HL-60 (cell line): ENCODE measurements at regions not wholly inside any gene's neighbourhood (a gene's known extent, or its start where the extent isn't known, plus 50 kb on each side); places are given as distances from the start of the nearest gene placed in this dataset.
"Not testable (repeated sequence)": the region's sequence is repeated elsewhere in the genome, so short reads cannot be mapped to it uniquely, and the experiment has no call there.

Experiments
- DNase-seq, 2 experiments: peaks; one replicate each; pipeline ENCODE4 v3.0.0-alpha.2; 2010 to 2020; ENCODE audit warnings: low read depth in 1 of 2, low spot score in 1 of 2
- H3K27ac ChIP-seq: fragments of 250-450 bp; sonication (Bioruptor Pico); replicated peaks from 2 replicates; pipeline ENCODE4 v1.5.1; 2020; ENCODE audit warnings: mild to moderate bottlenecking, moderate library complexity
- H3K27me3 ChIP-seq: fragments of 250-450 bp; sonication (Bioruptor Pico); 2 replicates; pipeline ENCODE4 v1.5.1; 2021; ENCODE audit warnings: mild to moderate bottlenecking, moderate library complexity; ENCODE audit not compliant: insufficient read depth, poor library complexity, severe bottlenecking
- H3K4me3 ChIP-seq: replicated peaks from 2 replicates; pipeline ENCODE4 v1.5.1; 2011; ENCODE audit warnings: mild to moderate bottlenecking, control low read depth, low read length; ENCODE audit not compliant: insufficient read depth
- GABPA ChIP-seq: IDR thresholded peaks from 2 replicates; pipeline ENCODE4 v1.6.1; 2012; ENCODE audit warnings: low read depth
- POLR2AphosphoS5 ChIP-seq: IDR thresholded peaks from 2 replicates; pipeline ENCODE4 v1.6.1; 2012; ENCODE audit warnings: low read depth
- SPI1 ChIP-seq: IDR thresholded peaks from 2 replicates; pipeline ENCODE4 v1.6.1; 2012; ENCODE audit warnings: low read depth, mild to moderate bottlenecking, borderline replicate concordance
- TF ChIP-seq, protein P1 (sequence below): IDR thresholded peaks from one replicate; pipeline ENCODE4 v1.5.1; 2011; ENCODE audit warnings: low read length, control low read depth, inconsistent platforms; ENCODE audit not compliant: insufficient read depth
- TF ChIP-seq, protein P2 (sequence below): IDR thresholded peaks from 2 replicates; pipeline ENCODE4 v1.6.1; 2012; ENCODE audit warnings: low read depth; ENCODE audit not compliant: insufficient replicate concordance

DNA sequence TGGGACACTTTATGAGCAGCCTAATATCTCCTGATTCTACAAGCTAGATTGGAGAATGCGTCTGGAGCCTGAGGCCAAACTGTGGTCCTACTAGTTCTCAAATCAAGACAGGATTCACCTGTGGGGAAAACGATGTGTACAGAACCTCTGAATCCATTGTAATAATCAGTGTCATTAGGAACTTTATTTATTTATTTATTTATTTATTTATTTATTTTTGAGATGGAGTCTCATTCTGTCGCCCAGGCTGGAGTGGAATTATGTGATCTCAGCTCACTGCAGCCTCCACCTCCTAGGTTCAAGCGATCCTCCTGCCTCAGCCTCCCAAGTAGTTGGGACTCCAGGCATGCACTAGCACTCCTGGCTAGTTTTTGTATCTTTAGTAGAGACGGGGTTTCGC lies 52.6 kb upstream of the KIF26B start:
- not testable (repeated sequence) for DNase-seq, H3K4me3 ChIP-seq, H3K27ac ChIP-seq, H3K27me3 ChIP-seq

DNA sequence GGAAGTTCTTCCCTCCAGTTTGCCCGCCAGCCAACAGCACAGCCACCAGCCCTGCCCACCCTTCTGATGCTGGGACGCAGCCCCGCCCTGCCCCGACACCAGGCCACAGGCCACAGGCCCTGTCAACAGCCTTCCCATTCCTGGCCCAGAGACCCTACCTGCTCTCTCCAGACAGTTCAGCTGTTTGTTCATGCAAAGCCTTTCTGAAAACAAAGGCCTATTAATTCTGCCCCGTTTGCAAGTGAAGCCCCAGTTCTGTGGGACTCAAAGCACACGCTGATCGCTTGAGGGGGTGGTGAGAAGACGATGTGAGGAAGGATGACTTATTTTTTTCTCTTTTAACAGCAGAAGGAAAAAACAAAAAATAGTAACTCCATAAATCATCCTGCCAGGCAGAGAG lies 55.4 kb upstream of the KIF26B start:
- H3K4me3 ChIP-seq, result no peak overlapping the region
- no peak for DNase-seq
- H3K27me3 ChIP-seq, result no peaks in the 10 kb centered on the region
- H3K27ac ChIP-seq, result no peak overlapping the region
- TF ChIP-seq GABPA, result no peak
- TF ChIP-seq, protein P1, sequence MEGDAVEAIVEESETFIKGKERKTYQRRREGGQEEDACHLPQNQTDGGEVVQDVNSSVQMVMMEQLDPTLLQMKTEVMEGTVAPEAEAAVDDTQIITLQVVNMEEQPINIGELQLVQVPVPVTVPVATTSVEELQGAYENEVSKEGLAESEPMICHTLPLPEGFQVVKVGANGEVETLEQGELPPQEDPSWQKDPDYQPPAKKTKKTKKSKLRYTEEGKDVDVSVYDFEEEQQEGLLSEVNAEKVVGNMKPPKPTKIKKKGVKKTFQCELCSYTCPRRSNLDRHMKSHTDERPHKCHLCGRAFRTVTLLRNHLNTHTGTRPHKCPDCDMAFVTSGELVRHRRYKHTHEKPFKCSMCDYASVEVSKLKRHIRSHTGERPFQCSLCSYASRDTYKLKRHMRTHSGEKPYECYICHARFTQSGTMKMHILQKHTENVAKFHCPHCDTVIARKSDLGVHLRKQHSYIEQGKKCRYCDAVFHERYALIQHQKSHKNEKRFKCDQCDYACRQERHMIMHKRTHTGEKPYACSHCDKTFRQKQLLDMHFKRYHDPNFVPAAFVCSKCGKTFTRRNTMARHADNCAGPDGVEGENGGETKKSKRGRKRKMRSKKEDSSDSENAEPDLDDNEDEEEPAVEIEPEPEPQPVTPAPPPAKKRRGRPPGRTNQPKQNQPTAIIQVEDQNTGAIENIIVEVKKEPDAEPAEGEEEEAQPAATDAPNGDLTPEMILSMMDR, result no peak
- no peak for TF ChIP-seq SPI1
- no peak for TF ChIP-seq POLR2AphosphoS5
- TF ChIP-seq, protein P2, sequence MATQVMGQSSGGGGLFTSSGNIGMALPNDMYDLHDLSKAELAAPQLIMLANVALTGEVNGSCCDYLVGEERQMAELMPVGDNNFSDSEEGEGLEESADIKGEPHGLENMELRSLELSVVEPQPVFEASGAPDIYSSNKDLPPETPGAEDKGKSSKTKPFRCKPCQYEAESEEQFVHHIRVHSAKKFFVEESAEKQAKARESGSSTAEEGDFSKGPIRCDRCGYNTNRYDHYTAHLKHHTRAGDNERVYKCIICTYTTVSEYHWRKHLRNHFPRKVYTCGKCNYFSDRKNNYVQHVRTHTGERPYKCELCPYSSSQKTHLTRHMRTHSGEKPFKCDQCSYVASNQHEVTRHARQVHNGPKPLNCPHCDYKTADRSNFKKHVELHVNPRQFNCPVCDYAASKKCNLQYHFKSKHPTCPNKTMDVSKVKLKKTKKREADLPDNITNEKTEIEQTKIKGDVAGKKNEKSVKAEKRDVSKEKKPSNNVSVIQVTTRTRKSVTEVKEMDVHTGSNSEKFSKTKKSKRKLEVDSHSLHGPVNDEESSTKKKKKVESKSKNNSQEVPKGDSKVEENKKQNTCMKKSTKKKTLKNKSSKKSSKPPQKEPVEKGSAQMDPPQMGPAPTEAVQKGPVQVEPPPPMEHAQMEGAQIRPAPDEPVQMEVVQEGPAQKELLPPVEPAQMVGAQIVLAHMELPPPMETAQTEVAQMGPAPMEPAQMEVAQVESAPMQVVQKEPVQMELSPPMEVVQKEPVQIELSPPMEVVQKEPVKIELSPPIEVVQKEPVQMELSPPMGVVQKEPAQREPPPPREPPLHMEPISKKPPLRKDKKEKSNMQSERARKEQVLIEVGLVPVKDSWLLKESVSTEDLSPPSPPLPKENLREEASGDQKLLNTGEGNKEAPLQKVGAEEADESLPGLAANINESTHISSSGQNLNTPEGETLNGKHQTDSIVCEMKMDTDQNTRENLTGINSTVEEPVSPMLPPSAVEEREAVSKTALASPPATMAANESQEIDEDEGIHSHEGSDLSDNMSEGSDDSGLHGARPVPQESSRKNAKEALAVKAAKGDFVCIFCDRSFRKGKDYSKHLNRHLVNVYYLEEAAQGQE, result no peak

DNA sequence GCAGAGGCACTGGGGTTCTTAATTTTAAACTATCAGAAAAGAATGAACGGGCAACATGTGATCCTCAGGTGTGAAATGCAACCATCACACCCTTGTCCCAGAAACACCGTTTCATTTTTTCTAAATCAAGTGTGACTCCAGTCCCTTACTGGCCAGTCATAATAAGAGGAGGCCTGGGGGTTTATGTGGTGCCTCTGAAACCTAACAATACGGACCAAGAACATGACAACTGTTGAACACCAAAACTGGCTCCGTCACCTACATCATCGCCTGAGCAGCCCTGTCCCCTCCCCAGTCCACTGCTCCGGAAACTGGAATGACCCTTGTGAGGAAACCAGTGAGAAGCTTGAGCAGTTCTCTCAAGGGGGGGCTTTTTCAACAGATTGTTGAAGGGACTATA lies 55.9 kb upstream of the KIF26B start:
- Histone ChIP-seq H3K4me3 (no peak overlapping the region), H3K27me3 (no peaks in the 10 kb centered on the region), H3K27ac (no peak overlapping the region)
- DNase-seq, result no peak
- no peak for TF ChIP-seq GABPA

DNA sequence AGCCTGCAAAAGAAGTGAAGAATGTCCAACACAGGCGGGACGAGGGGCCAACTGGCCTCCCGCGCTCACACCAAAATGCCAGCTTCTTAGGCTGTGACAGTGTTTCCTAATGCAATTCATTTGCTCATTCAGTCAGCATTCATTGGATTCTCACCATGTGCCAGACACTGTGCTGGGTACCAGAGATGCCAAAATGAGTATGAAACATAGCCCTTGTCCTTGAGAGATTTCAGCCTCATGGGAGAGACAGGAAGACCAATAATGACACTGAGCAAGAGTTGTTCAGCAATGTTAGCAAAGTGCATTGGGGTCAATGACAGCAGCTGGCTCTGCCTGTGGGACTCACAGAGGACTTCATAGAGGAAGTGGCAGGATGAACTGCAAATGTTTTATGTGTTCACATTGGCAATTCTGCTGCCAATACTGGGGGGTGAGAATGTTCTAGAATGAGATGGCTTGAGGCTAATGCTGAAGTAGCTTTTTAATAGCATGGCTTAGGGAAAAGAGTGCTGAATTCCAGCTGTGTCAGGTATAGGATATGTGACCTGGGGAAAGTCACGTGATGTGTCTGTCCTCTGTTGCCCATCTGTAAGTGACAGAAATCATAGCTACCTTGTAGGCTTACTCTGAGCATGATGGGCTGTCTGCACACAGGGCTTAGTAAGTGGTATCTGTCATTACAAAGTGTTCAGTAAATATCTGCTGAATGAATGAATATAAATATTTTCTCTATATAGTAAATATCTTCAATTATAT lies 58.3 kb upstream of the KIF26B start:
- Histone ChIP-seq H3K4me3 (no peak overlapping the region), H3K27me3 (no peaks in the 10 kb centered on the region), H3K27ac (no peak overlapping the region)
- TF ChIP-seq GABPA (no peak), SPI1 (peak; percentile 17; the same call in 1 of the 2 replicates)
- DNase-seq, result no peak

DNA sequence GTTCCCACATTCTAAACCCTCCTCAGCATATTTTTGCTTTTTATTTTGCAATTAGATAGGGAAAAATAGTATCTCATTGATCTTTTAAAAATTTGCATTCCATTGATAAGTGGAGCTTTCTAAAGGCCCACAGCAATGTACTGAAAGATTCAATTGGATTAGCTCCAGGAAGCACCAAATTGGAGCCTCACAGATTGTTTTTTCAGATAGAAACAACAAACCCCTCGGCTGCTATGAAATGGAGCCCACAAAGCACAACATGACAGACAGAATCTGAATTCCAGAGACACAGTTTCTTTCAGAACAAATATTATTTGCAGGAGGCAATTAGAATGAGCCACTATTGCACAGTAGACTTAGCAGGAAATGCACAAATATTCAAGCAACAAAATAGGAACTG lies 58.9 kb upstream of the KIF26B start:
- TF ChIP-seq, protein P1, result no peak
- TF ChIP-seq POLR2AphosphoS5 (no peak), GABPA (no peak), SPI1 (no peak)
- H3K27ac ChIP-seq, result no peak overlapping the region

DNA sequence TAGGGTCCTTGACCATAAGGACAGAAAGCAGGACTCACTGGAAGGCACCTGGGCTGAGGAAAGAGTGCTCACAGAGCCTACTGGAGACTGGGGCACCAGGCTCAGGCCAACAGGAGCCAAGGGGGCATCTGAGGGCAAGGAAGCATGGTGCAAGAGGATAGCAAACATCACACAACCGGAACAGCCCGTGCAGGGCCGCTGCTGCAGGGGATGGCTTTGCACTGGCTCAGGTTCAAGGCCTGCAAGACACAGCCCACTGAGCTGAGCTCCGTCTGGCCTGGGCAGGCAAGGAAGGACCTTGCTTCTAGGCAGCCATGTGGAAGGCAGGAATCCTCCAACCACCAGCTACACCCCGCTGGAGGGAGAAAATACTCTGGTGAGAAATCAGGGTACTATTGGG lies 59.8 kb upstream of the KIF26B start:
- DNase-seq, result no peak
- Histone ChIP-seq H3K27ac (no peak overlapping the region), H3K27me3 (no peaks in the 10 kb centered on the region), H3K4me3 (no peak overlapping the region)
- no peak for TF ChIP-seq POLR2AphosphoS5
- TF ChIP-seq, protein P2, result no peak
- TF ChIP-seq, protein P1, result no peak
- no peak for TF ChIP-seq GABPA
- TF ChIP-seq SPI1, result no peak

More for the DNA sequence above, 58.9 kb upstream of the KIF26B start:
- H3K4me3 ChIP-seq, result no peak overlapping the region
- no peaks in the 10 kb centered on the region for H3K27me3 ChIP-seq
- DNase-seq, result no peak
